Gastrocnemius medialis (tissue), 4 donors: ENCODE measurements at regions not wholly inside any gene's neighbourhood (a gene's known extent, or its start where the extent isn't known, plus 50 kb on each side); places are given as distances from the start of the nearest gene placed in this dataset.

Source experiments
- ATAC-seq, 2 donors: fragments of 150-250 bp; one replicate each; pipeline ENCODE4 v1.9.1; 2016
- DNase-seq, 2 donors: peaks; one replicate each; pipeline ENCODE4 v3.0.0-alpha.2; 2019
- H3K27ac ChIP-seq, 4 donors: fragments of 200-600 bp; sonication (generic); 1 replicate in 1 of 4; 2 replicates in 3 of 4; pipeline ENCODE4 v1.5.1; 2016 to 2018; ENCODE audit warnings: mild to moderate bottlenecking in 2 of 4, moderate library complexity in 1 of 4
- H3K27me3 ChIP-seq, 3 donors: fragments of 200-600 bp; sonication (generic) in 2 of 3; 1 replicate in 1 of 3; 2 replicates in 2 of 3; pipeline versions ENCODE4 v1.5.1 to v1.6.0; 2016 to 2019; ENCODE audit warnings: mild to moderate bottlenecking in 1 of 3, moderate library complexity in 1 of 3
- H3K36me3 ChIP-seq, 2 donors: fragments of 200-600 bp; sonication (generic) in 1 of 2; one replicate each; pipeline ENCODE4 v1.5.1; 2017 to 2018
- H3K4me1 ChIP-seq, 2 donors: fragments of 200-600 bp; sonication (generic) in 1 of 2; one replicate each; pipeline ENCODE4 v1.5.1; 2016 to 2017; ENCODE audit warnings: mild to moderate bottlenecking in 2 of 2
- H3K4me3 ChIP-seq, 4 donors: fragments of 200-600 bp; sonication (generic) in 3 of 4; 1 replicate in 1 of 4; 2 replicates in 3 of 4; pipeline ENCODE4 v1.5.1; 2016 to 2019; ENCODE audit warnings: mild to moderate bottlenecking in 2 of 4
- H3K9me3 ChIP-seq, 3 donors: fragments of 200-600 bp; sonication (generic) in 2 of 3; 1 replicate in 1 of 3; 2 replicates in 2 of 3; pipeline ENCODE4 v1.5.1; 2016 to 2019
- CTCF ChIP-seq, 5 experiments: fragments of 450-650 bp in 3 of 5; fragments of 200-600 bp in 2 of 5; sonication (generic) in 2 of 5; IDR thresholded peaks in 4 of 5; conservative IDR thresholded peaks in 1 of 5; 1 replicate in 4 of 5; 2 replicates in 1 of 5; pipeline ENCODE4 v1.5.1; 2016 to 2019; ENCODE audit warnings: antibody characterized with exemption in 5 of 5, mild to moderate bottlenecking in 3 of 5, moderate library complexity in 3 of 5
- POLR2A ChIP-seq, 2 donors: fragments of 450-650 bp; IDR thresholded peaks; one replicate each; pipeline ENCODE4 v1.6.1; 2017; ENCODE audit warnings: antibody characterized with exemption in 2 of 2, mild to moderate bottlenecking in 2 of 2, moderate library complexity in 2 of 2
- in situ Hi-C, 4 donors: fragments of 200-750 bp; cut with MboI; loops; one replicate each; pipeline versions ENCODE4 v1.15.0 to v1.8.0; 2017; ENCODE audit warnings: low sequenced_read_pairs in 4 of 4
- intact Hi-C: fragments of 100-400 bp; cut with DNase I; formaldehyde crosslinking; loops from one replicate; pipeline ENCODE4 v1.15.1; 2023; ENCODE audit warnings: low total_unique reads

- Histone ChIP-seq H3K9me3 (no peaks in the 10 kb centered on the region), H3K4me1 (no peaks in the 10 kb centered on the region), H3K36me3 (no peaks in the 10 kb centered on the region), H3K4me3 (no peak overlapping the region), H3K27me3 (peaks cover 0 to 3% (median 0%) of the 10 kb centered on the region in 3 donors), H3K27ac (no peak overlapping the region)
- TF ChIP-seq CTCF (IDR thresholded peaks at IDR 0.05 in 4 of 5, conservative IDR thresholded peaks at IDR 0.05 in 1 of 5) (no peak), POLR2A (IDR thresholded peaks at IDR 0.05) (no peak)
- intact Hi-C loops (no loop called here), in situ Hi-C loops (no loop called here)
- no peak for DNase-seq
- ATAC-seq, result no peak
These were observed 358.7 kb upstream of the MAF start for GRCh38 chr16:79959226-79959625.

GRCh38 chr16:79954921-79955705, 354.6 kb upstream of the MAF start:
- TF ChIP-seq CTCF (IDR thresholded peaks at IDR 0.05 in 4 of 5, conservative IDR thresholded peaks at IDR 0.05 in 1 of 5), result no peak
- TF ChIP-seq POLR2A (IDR thresholded peaks at IDR 0.05), result no peak
- H3K36me3 ChIP-seq, result no peaks in the 10 kb centered on the region
- H3K4me3 ChIP-seq, result no peak overlapping the region
- no peak for DNase-seq
- in situ Hi-C loops (no loop called here), intact Hi-C loops (no loop called here)
- peaks cover 0 to 3% (median 0%) of the 10 kb centered on the region in 3 donors for H3K27me3 ChIP-seq
- H3K4me1 ChIP-seq, result no peaks in the 10 kb centered on the region
- no peak for ATAC-seq
- H3K9me3 ChIP-seq, result no peaks in the 10 kb centered on the region
- no peak overlapping the region for H3K27ac ChIP-seq

GRCh38 chr16:79950932-79951719, 350.6 kb upstream of the MAF start:
- ATAC-seq, result peak in 1 of 2 donors; percentile 6
- TF ChIP-seq CTCF (IDR thresholded peaks at IDR 0.05 in 4 of 5, conservative IDR thresholded peaks at IDR 0.05 in 1 of 5) (no peak), POLR2A (IDR thresholded peaks at IDR 0.05) (no peak)

GRCh38 chr16:79949417-79949816, 348.9 kb upstream of the MAF start:
- no peaks in the 10 kb centered on the region for H3K9me3 ChIP-seq
- ATAC-seq, result no peak
- H3K4me1 ChIP-seq, result no peaks in the 10 kb centered on the region
- in situ Hi-C loops (no loop called here), intact Hi-C loops (no loop called here)
- DNase-seq, result no peak
- no peak for TF ChIP-seq CTCF (IDR thresholded peaks at IDR 0.05 in 4 of 5, conservative IDR thresholded peaks at IDR 0.05 in 1 of 5)
- no peak for TF ChIP-seq POLR2A (IDR thresholded peaks at IDR 0.05)
- no peak overlapping the region for H3K4me3 ChIP-seq
- H3K27me3 ChIP-seq, result no peaks in the 10 kb centered on the region
- no peak overlapping the region for H3K27ac ChIP-seq
- H3K36me3 ChIP-seq, result no peaks in the 10 kb centered on the region

More at GRCh38 chr16:79950932-79951719, 350.6 kb upstream of the MAF start:
- no peaks in the 10 kb centered on the region for H3K4me1 ChIP-seq
- no peak overlapping the region for H3K27ac ChIP-seq
- intact Hi-C loops, result no loop called here
- DNase-seq, result peak in 1 of 2 donors; percentile 20
- no peaks in the 10 kb centered on the region for H3K27me3 ChIP-seq
- no peaks in the 10 kb centered on the region for H3K36me3 ChIP-seq
- no peak overlapping the region for H3K4me3 ChIP-seq
- H3K9me3 ChIP-seq, result no peaks in the 10 kb centered on the region
- in situ Hi-C loops, result no loop called here
